ENCODE measurements at regions not wholly inside any gene's neighbourhood (a gene's known extent, or its start where the extent isn't known, plus 50 kb on each side); places are given as distances from the start of the nearest gene placed in this dataset.

DNA sequence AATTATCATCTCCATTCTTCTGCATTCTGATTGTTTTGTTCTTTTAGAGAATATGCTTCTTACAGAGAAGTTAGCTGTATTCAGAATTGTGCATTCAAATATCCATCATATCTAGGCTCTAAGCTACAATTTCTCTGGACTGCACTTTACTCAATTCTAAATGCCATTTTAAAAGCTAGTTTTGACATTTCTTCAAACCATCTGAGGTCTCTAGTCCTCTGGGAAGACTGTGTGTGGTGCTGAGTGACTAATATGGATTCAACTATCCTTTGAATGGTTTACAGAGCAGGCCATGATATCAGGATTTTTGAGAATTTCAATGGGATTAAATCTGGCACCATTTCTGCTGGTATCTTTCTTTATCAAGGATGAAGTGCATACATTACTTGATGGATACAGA lies 285.7 kb downstream of the BTBD3 start:
- Mint-ChIP-seq H3K27me3 (ENCODE audit: insufficient read depth, unreplicated experiment) (no peaks in the 10 kb centered on the region), H3K36me3 (ENCODE audit: insufficient read depth, unreplicated experiment) (peaks cover 5% of the 10 kb centered on the region), H3K27ac (ENCODE audit: low read depth, unreplicated experiment) (no peak overlapping the region), H3K4me1 (ENCODE audit: insufficient read depth, unreplicated experiment) (no peaks in the 10 kb centered on the region), H3K9me3 (ENCODE audit: unreplicated experiment) (peaks cover 33% of the 10 kb centered on the region), H3K4me3 (ENCODE audit: unreplicated experiment) (no peak overlapping the region)
- no peak for DNase-seq (ENCODE audit: unreplicated experiment)
- ChIA-PET POLR2A (no interaction called here), CTCF (interaction anchor here (0.6 kb wide), 1 partner anchor 55 kb away, joined by 3 read pairs; no protein-coding TSS in a partner anchor)
- BruUV-seq (replicated peaks), result no TSS peak
- intact Hi-C loops (cut with micrococcal nuclease), result no loop called here
- TF ChIP-seq, protein P1, sequence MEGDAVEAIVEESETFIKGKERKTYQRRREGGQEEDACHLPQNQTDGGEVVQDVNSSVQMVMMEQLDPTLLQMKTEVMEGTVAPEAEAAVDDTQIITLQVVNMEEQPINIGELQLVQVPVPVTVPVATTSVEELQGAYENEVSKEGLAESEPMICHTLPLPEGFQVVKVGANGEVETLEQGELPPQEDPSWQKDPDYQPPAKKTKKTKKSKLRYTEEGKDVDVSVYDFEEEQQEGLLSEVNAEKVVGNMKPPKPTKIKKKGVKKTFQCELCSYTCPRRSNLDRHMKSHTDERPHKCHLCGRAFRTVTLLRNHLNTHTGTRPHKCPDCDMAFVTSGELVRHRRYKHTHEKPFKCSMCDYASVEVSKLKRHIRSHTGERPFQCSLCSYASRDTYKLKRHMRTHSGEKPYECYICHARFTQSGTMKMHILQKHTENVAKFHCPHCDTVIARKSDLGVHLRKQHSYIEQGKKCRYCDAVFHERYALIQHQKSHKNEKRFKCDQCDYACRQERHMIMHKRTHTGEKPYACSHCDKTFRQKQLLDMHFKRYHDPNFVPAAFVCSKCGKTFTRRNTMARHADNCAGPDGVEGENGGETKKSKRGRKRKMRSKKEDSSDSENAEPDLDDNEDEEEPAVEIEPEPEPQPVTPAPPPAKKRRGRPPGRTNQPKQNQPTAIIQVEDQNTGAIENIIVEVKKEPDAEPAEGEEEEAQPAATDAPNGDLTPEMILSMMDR (IDR thresholded peaks at IDR 0.05; ENCODE audit: unreplicated experiment), result no peak

DNA sequence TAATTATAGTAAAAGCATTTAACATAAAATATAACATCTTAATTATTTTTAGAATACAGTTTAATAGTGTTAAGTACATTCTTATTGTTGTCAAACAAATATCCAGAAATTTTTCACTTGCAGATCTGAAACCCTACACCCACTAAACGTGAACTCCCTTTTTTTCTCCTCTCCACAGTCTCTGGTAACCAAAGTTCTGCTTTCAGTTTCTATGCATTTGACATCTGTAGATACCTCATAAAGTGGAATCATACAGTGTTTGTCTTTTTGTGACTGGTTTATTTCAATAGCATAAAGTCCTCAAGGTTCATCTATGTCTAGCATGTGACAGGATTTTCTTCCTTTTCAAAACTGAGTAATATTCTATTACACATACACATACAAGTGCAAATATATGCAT lies 286.3 kb downstream of the BTBD3 start:
- no peak overlapping the region for H3K27ac Mint-ChIP-seq (ENCODE audit: low read depth, unreplicated experiment)
- CTCF ChIA-PET, result no interaction called here
- POLR2A ChIA-PET, result no interaction called here
- no TSS peak for BruUV-seq (replicated peaks)
- no peaks in the 10 kb centered on the region for H3K27me3 Mint-ChIP-seq (ENCODE audit: insufficient read depth, unreplicated experiment)
- intact Hi-C loops (cut with micrococcal nuclease), result no loop called here
- TF ChIP-seq, protein P1 (IDR thresholded peaks at IDR 0.05; ENCODE audit: unreplicated experiment), result no peak
- H3K9me3 Mint-ChIP-seq (ENCODE audit: unreplicated experiment), result peaks cover 33% of the 10 kb centered on the region
- no peak for DNase-seq (ENCODE audit: unreplicated experiment)
- peaks cover 5% of the 10 kb centered on the region for H3K36me3 Mint-ChIP-seq (ENCODE audit: insufficient read depth, unreplicated experiment)
- H3K4me1 Mint-ChIP-seq (ENCODE audit: insufficient read depth, unreplicated experiment), result no peaks in the 10 kb centered on the region
- no peak overlapping the region for H3K4me3 Mint-ChIP-seq (ENCODE audit: unreplicated experiment)

DNA sequence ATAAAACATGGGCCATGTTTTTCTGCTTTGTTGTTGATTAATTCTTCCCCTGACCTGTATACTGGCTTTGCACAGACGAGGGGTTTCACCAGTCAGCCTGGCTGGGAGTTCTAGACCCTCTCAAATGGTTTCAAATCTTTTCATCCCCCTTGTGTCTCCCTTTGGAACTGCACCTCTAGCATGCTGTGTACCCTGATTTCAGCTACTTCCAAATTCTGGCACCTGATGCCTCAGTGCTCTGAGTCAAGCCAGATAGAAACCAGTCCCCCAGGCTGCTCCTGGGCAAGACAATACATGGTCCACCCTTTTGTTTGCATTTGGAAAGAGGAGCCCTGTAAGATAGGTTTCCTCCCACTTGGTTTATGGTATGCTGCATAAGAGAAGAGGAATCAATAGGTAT lies 290.2 kb downstream of the BTBD3 start:
- ChIA-PET CTCF (interaction anchor here (0.6 to 1.8 kb wide), 5 partner anchors 8 to 532 kb away, joined by 3 to 7 read pairs (median 3); no protein-coding TSS in a partner anchor), POLR2A (no interaction called here)
- BruUV-seq (replicated peaks), result no TSS peak
- TF ChIP-seq, protein P1 (IDR thresholded peaks at IDR 0.05; ENCODE audit: unreplicated experiment), result peak; percentile 19
- peak; percentile 69 for DNase-seq (ENCODE audit: unreplicated experiment)
- H3K27me3 Mint-ChIP-seq (ENCODE audit: insufficient read depth, unreplicated experiment), result no peaks in the 10 kb centered on the region
- H3K27ac Mint-ChIP-seq (ENCODE audit: low read depth, unreplicated experiment), result no peak overlapping the region
- no peaks in the 10 kb centered on the region for H3K4me1 Mint-ChIP-seq (ENCODE audit: insufficient read depth, unreplicated experiment)
- H3K9me3 Mint-ChIP-seq (ENCODE audit: unreplicated experiment), result peaks cover 39% of the 10 kb centered on the region
- H3K4me3 Mint-ChIP-seq (ENCODE audit: unreplicated experiment), result no peak overlapping the region
- H3K36me3 Mint-ChIP-seq (ENCODE audit: insufficient read depth, unreplicated experiment), result peaks cover 5% of the 10 kb centered on the region
- intact Hi-C loops (cut with micrococcal nuclease), result no loop called here

DNA sequence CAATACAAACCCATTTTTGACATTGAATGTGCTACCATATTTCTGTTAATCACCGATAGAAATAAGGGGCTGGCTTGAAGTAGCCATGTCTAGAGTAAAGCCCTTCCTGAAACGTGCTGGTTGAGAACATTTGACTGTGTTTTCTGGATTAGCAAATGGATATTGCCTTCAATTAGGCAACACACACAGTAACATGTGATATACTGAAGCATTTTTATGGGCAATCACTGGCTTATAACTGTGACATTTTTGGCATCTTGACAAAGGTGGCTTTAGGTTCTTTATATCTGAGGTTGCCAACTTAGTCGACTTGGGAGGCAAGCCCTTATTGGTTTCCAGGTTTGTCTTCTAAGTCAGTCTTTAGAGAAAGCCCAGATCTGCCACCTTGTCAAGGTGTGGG lies 292.9 kb downstream of the BTBD3 start:
- BruUV-seq (replicated peaks), result no TSS peak
- POLR2A ChIA-PET, result no interaction called here
- intact Hi-C loops (cut with micrococcal nuclease), result no loop called here
- Mint-ChIP-seq H3K36me3 (ENCODE audit: insufficient read depth, unreplicated experiment) (peaks cover 5% of the 10 kb centered on the region), H3K4me1 (ENCODE audit: insufficient read depth, unreplicated experiment) (no peaks in the 10 kb centered on the region), H3K27me3 (ENCODE audit: insufficient read depth, unreplicated experiment) (no peaks in the 10 kb centered on the region), H3K27ac (ENCODE audit: low read depth, unreplicated experiment) (no peak overlapping the region), H3K9me3 (ENCODE audit: unreplicated experiment) (peaks cover 39% of the 10 kb centered on the region), H3K4me3 (ENCODE audit: unreplicated experiment) (no peak overlapping the region)
- CTCF ChIA-PET, result interaction anchor here (0.7 kb wide), 1 partner anchor 218 kb away, joined by 4 read pairs; no protein-coding TSS in a partner anchor
- no peak for DNase-seq (ENCODE audit: unreplicated experiment)
- TF ChIP-seq, protein P1 (IDR thresholded peaks at IDR 0.05; ENCODE audit: unreplicated experiment), result no peak

Data from MCF 10A (cell line).